GM21529 (cell line): ENCODE measurements at regions not wholly inside any gene's neighbourhood (a gene's known extent, or its start where the extent isn't known, plus 50 kb on each side); places are given as distances from the start of the nearest gene placed in this dataset.

Experiments
- ATAC-seq: cut with Tn5 transposase; IDR thresholded peaks from one replicate; pipeline ENCODE4 v1.9.1; 2021; ENCODE audit not compliant: unreplicated experiment

- ATAC-seq: no peak
Observed at GRCh38 chr22:48187356-48187755, 1424.9 kb downstream of the TBC1D22A start.

- ATAC-seq: no peak
Observed at GRCh38 chr22:48186146-48186790, 1423.8 kb downstream of the TBC1D22A start.

GRCh38 chr22:48185071-48186055 lies 1422.9 kb downstream of the TBC1D22A start:
- no peak for ATAC-seq

- ATAC-seq: no peak
Observed at GRCh38 chr22:48182846-48183805, 1420.7 kb downstream of the TBC1D22A start.

- no peak for ATAC-seq
Observed at GRCh38 chr22:48182031-48182430, 1419.6 kb downstream of the TBC1D22A start.

- ATAC-seq: no peak
Observed at GRCh38 chr22:48181263-48181955, 1419.0 kb downstream of the TBC1D22A start.

GRCh38 chr22:48180631-48181030 lies 1418.2 kb downstream of the TBC1D22A start:
- no peak for ATAC-seq

- no peak for ATAC-seq
Observed at GRCh38 chr22:48179571-48180546, 1417.4 kb downstream of the TBC1D22A start.

GRCh38 chr22:48178536-48178935 lies 1416.1 kb downstream of the TBC1D22A start:
- no peak for ATAC-seq

GRCh38 chr22:48177631-48178030 lies 1415.2 kb downstream of the TBC1D22A start:
- ATAC-seq: no peak

- no peak for ATAC-seq
Observed at GRCh38 chr22:48175721-48176120, 1413.3 kb downstream of the TBC1D22A start.

- ATAC-seq: no peak
Observed at GRCh38 chr22:48173773-48174160, 1411.3 kb downstream of the TBC1D22A start.

GRCh38 chr22:48173061-48173772 lies 1410.8 kb downstream of the TBC1D22A start:
- ATAC-seq: no peak

GRCh38 chr22:48171271-48171691 lies 1408.8 kb downstream of the TBC1D22A start:
- no peak for ATAC-seq

- no peak for ATAC-seq
Observed at GRCh38 chr22:48169227-48169626, 1406.8 kb downstream of the TBC1D22A start.

GRCh38 chr22:48167238-48167637 lies 1404.8 kb downstream of the TBC1D22A start:
- ATAC-seq: no peak

- ATAC-seq: no peak
Observed at GRCh38 chr22:48161298-48161697, 1398.8 kb downstream of the TBC1D22A start.

- ATAC-seq: no peak
Observed at GRCh38 chr22:48157676-48158075, 1395.2 kb downstream of the TBC1D22A start.
